Prostate gland (tissue), 2 donors: ENCODE measurements at regions not wholly inside any gene's neighbourhood (a gene's known extent, or its start where the extent isn't known, plus 50 kb on each side); places are given as distances from the start of the nearest gene placed in this dataset.

ENCODE experiments used
- CTCF ChIP-seq, 4 experiments: fragments of 200-600 bp in 2 of 4; fragments of 450-650 bp in 2 of 4; sonication (generic) in 2 of 4; IDR thresholded peaks; 1 replicate in 3 of 4; 2 replicates in 1 of 4; pipeline ENCODE4 v1.5.1; 2016 to 2019; ENCODE audit warnings: antibody characterized with exemption in 4 of 4, mild to moderate bottlenecking in 2 of 4, moderate library complexity in 2 of 4
- POLR2A ChIP-seq: fragments of 450-650 bp; IDR thresholded peaks from one replicate; pipeline ENCODE4 v1.6.1; 2016; ENCODE audit warnings: antibody characterized with exemption, mild to moderate bottlenecking
- POLR2AphosphoS5 ChIP-seq: sonication (generic); formaldehyde crosslinking; IDR thresholded peaks from one replicate; pipeline ENCODE4 v1.6.1; 2017; ENCODE audit warnings: antibody characterized with exemption

GRCh38 chr5:111618623-111619271 lies 106.4 kb upstream of the STARD4 start:
- TF ChIP-seq POLR2A (no peak), CTCF (IDR thresholded peaks at IDR 0.05) (no peak), POLR2AphosphoS5 (no peak)
